Esophagus muscularis mucosa (tissue), 4 donors: ENCODE measurements at regions not wholly inside any gene's neighbourhood (a gene's known extent, or its start where the extent isn't known, plus 50 kb on each side); places are given as distances from the start of the nearest gene placed in this dataset.

ENCODE experiments used
- DNase-seq: peaks from one replicate; pipeline ENCODE4 v3.0.0-alpha.2; 2017; ENCODE audit errors: extremely low spot score
- H3K27ac ChIP-seq, 4 donors: fragments of 200-600 bp; sonication (generic); replicated peaks in 1 of 4; 1 replicate in 3 of 4; 2 replicates in 1 of 4; pipeline ENCODE4 v1.5.1; 2016 to 2019; ENCODE audit warnings: mild to moderate bottlenecking in 1 of 4
- H3K27me3 ChIP-seq, 4 donors: fragments of 200-600 bp; sonication (generic); one replicate each; pipeline versions ENCODE4 v1.5.1 to v1.6.0; 2016 to 2019
- H3K36me3 ChIP-seq, 4 donors: fragments of 200-600 bp; sonication (generic); one replicate each; pipeline ENCODE4 v1.5.1; 2016 to 2019
- H3K4me1 ChIP-seq, 4 donors: fragments of 200-600 bp; sonication (generic); one replicate each; pipeline ENCODE4 v1.5.1; 2016 to 2019
- H3K4me3 ChIP-seq, 4 donors: fragments of 200-600 bp; sonication (generic); 1 replicate in 2 of 4; 2 replicates in 2 of 4; pipeline ENCODE4 v1.5.1; 2016 to 2019; ENCODE audit warnings: mild to moderate bottlenecking in 4 of 4, moderate library complexity in 1 of 4
- H3K9me3 ChIP-seq, 4 donors: fragments of 200-600 bp; sonication (generic); 1 replicate in 3 of 4; 2 replicates in 1 of 4; pipeline ENCODE4 v1.5.1; 2016 to 2019
- EP300 ChIP-seq: sonication (generic); formaldehyde crosslinking; IDR thresholded peaks from one replicate; pipeline ENCODE4 v1.6.1; 2017; ENCODE audit warnings: antibody characterized with exemption
- POLR2A ChIP-seq: fragments of 450-650 bp; IDR thresholded peaks from one replicate; pipeline ENCODE4 v1.6.1; 2017; ENCODE audit warnings: antibody characterized with exemption, moderate library complexity, mild to moderate bottlenecking, low read depth
- POLR2AphosphoS5 ChIP-seq, 2 donors: sonication (generic); formaldehyde crosslinking; IDR thresholded peaks; one replicate each; pipeline ENCODE4 v1.6.1; 2017; ENCODE audit warnings: antibody characterized with exemption in 2 of 2
- WGBS: methylation state at CpG from one replicate; pipeline ENCODE4 v1.1.5; 2018; 5-methylcytosine and 5-hydroxymethylcytosine counted together
- intact Hi-C: fragments of 100-400 bp; cut with DNase I; formaldehyde crosslinking; loops from one replicate; pipeline ENCODE4 v1.15.1; 2023
- small RNA-seq, 3 donors: library from RNA; depleted of rRNA; stranded (forward); fragments of <200 nt; gene quantifications; one replicate each; pipeline ENCODE3, GENCODE V24; 2016
- TF ChIP-seq, protein P1 (sequence below), 3 experiments: fragments of 200-600 bp in 2 of 3; fragments of 450-650 bp in 1 of 3; sonication (generic) in 2 of 3; IDR thresholded peaks; one replicate each; pipeline ENCODE4 v1.5.1; 2017 to 2019; ENCODE audit warnings: antibody characterized with exemption in 3 of 3, mild to moderate bottlenecking in 2 of 3, moderate library complexity in 1 of 3

DNA sequence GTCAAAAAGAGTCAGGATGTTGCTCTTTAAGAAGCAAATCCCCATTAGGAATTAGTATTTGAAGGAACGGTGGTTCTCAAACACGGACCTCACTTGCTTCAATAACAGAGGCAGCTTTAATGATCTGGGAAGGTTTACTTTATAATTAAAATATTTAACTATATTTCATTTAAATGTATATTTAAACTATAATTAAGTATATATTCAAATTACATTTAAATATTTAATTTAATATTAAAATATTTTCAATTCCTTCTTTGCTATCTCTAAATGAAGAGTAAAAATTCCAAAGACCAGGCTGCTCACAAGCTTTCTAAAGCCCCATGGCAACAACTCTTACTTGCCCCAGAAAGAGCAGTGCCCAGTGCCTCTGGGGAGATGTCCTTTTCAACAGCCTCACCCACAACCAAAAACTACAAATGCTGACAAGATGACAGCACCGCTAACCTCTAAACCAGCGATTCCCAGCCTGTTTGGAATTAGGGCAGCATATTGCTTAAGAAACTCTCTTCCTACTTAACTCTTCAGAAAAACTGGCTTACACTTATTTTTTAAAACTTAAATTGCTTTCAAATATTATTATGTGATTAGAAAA lies 62.9 kb upstream of the POU3F3 start:
- Histone ChIP-seq H3K27me3 (peaks cover 0 to 29% (median 0%) of the 10 kb centered on the region in 4 donors), H3K36me3 (no peaks in the 10 kb centered on the region), H3K4me3 (no peak overlapping the region), H3K4me1 (no peaks in the 10 kb centered on the region), H3K27ac (no peak overlapping the region), H3K9me3 (no peaks in the 10 kb centered on the region)
- intact Hi-C loops: no loop called here
- 85% methylated on average over 4 of the region's 4 CpGs for WGBS
- no peak for TF ChIP-seq EP300
- no peak for DNase-seq

DNA sequence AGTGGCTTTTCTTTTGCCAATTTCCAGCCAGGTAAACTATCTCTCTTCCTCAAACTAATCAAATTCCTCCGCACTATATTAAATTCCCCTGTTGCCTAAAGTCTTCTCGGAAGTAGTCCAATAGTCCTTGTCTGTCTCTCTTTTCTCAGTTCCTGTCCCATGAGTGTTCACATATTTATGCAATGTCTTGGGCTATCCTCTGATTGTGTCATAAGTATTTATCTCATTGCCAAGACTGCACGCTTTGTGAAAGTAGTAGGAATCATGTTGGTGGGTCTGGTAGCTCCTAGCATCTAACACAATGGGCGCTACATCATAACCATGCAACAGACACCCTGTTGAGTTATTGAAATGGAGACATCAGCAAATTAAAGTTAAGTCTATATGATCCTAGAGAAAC lies 59.9 kb upstream of the POU3F3 start:
- Histone ChIP-seq H3K4me3 (no peak overlapping the region), H3K36me3 (no peaks in the 10 kb centered on the region), H3K9me3 (no peaks in the 10 kb centered on the region), H3K27me3 (peaks cover 0 to 28% (median 0%) of the 10 kb centered on the region in 4 donors), H3K4me1 (no peaks in the 10 kb centered on the region), H3K27ac (no peak overlapping the region)
- intact Hi-C loops: no loop called here
- WGBS: 83% methylated on average over 4 of the region's 4 CpGs
- TF ChIP-seq POLR2A (no peak), EP300 (no peak), POLR2AphosphoS5 (IDR thresholded peaks at IDR 0.05) (no peak)
- TF ChIP-seq, protein P1, sequence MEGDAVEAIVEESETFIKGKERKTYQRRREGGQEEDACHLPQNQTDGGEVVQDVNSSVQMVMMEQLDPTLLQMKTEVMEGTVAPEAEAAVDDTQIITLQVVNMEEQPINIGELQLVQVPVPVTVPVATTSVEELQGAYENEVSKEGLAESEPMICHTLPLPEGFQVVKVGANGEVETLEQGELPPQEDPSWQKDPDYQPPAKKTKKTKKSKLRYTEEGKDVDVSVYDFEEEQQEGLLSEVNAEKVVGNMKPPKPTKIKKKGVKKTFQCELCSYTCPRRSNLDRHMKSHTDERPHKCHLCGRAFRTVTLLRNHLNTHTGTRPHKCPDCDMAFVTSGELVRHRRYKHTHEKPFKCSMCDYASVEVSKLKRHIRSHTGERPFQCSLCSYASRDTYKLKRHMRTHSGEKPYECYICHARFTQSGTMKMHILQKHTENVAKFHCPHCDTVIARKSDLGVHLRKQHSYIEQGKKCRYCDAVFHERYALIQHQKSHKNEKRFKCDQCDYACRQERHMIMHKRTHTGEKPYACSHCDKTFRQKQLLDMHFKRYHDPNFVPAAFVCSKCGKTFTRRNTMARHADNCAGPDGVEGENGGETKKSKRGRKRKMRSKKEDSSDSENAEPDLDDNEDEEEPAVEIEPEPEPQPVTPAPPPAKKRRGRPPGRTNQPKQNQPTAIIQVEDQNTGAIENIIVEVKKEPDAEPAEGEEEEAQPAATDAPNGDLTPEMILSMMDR (IDR thresholded peaks at IDR 0.05): no peak
- DNase-seq: no peak

DNA sequence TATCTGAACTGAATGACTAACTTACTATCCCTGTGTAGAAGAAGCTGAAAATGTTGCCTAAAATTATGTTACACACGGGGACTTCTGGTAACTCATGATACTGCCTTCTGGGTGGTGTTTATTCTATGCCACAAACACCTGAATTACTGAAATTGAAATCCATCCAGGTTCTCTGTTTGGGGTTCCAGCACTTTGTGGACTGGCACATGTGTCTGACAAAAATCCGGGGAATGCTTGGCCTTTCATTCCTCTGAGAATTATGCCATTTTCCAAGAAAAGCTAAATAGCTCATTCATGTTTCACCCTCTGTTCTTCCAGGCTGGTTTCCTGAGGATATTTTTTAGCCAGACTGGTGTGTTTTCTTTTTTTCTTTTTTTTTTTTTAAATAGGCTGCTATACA lies 59.5 kb upstream of the POU3F3 start:
- WGBS: 54% methylated on average over 2 of the region's 2 CpGs
- Histone ChIP-seq H3K4me1 (no peaks in the 10 kb centered on the region), H3K27me3 (peaks cover 0 to 24% (median 0%) of the 10 kb centered on the region in 4 donors), H3K4me3 (no peak overlapping the region), H3K36me3 (no peaks in the 10 kb centered on the region), H3K9me3 (no peaks in the 10 kb centered on the region), H3K27ac (no peak overlapping the region)
- TF ChIP-seq POLR2AphosphoS5 (IDR thresholded peaks at IDR 0.05) (no peak), POLR2A (no peak), EP300 (no peak)
- TF ChIP-seq, protein P1 (IDR thresholded peaks at IDR 0.05): no peak
- peak; percentile 19 for DNase-seq
- intact Hi-C loops: no loop called here

Small RNA genes in the stretch of these regions (small RNA-seq; reads per million reads assigned to genes)
- 0 reads per million in 3 donors for gene RF00139
- 0 reads per million in 3 donors for gene RF02091
